ENCODE measurements at regions not wholly inside any gene's neighbourhood (a gene's known extent, or its start where the extent isn't known, plus 50 kb on each side); places are given as distances from the start of the nearest gene placed in this dataset.
"Not testable (repeated sequence)": the region's sequence is repeated elsewhere in the genome, so short reads cannot be mapped to it uniquely, and the experiment has no call there.

GRCh38 chr6:98382246-98382645 lies 452.1 kb upstream of the POU3F2 start:
- no peak for DNase-seq (ENCODE audit: low read depth)
- no peak for TF ChIP-seq CTCF (conservative IDR thresholded peaks at IDR 0.05; ENCODE audit: low read depth, low read length)
- no peak overlapping the region for H3K4me3 ChIP-seq (ENCODE audit: low read depth, low read length)

- no peak for TF ChIP-seq CTCF (conservative IDR thresholded peaks at IDR 0.05; ENCODE audit: low read depth, low read length)
- no peak overlapping the region for H3K4me3 ChIP-seq (ENCODE audit: low read depth, low read length)
- DNase-seq (ENCODE audit: low read depth): no peak
Observed at GRCh38 chr6:98384334-98384733, 450.0 kb upstream of the POU3F2 start.

- no peak for TF ChIP-seq CTCF (conservative IDR thresholded peaks at IDR 0.05; ENCODE audit: low read depth, low read length)
- no peak overlapping the region for H3K4me3 ChIP-seq (ENCODE audit: low read depth, low read length)
- no peak for DNase-seq (ENCODE audit: low read depth)
Observed at GRCh38 chr6:98384801-98385200, 449.6 kb upstream of the POU3F2 start.

GRCh38 chr6:98395610-98396166 lies 438.7 kb upstream of the POU3F2 start:
- no peak for DNase-seq (ENCODE audit: low read depth)
- no peak for TF ChIP-seq CTCF (conservative IDR thresholded peaks at IDR 0.05; ENCODE audit: low read depth, low read length)
- no peak overlapping the region for H3K4me3 ChIP-seq (ENCODE audit: low read depth, low read length)

- no peak for DNase-seq (ENCODE audit: low read depth)
- no peak overlapping the region for H3K4me3 ChIP-seq (ENCODE audit: low read depth, low read length)
- TF ChIP-seq CTCF (conservative IDR thresholded peaks at IDR 0.05; ENCODE audit: low read depth, low read length): no peak
Observed at GRCh38 chr6:98416027-98416426, 418.3 kb upstream of the POU3F2 start.

- not testable (repeated sequence) for H3K4me3 ChIP-seq (ENCODE audit: low read depth, low read length); DNase-seq (ENCODE audit: low read depth)
Observed at GRCh38 chr6:98416497-98417158, 417.7 kb upstream of the POU3F2 start.

GRCh38 chr6:98433325-98434056 lies 400.9 kb upstream of the POU3F2 start:
- no peak for TF ChIP-seq CTCF (conservative IDR thresholded peaks at IDR 0.05; ENCODE audit: low read depth, low read length)
- H3K4me3 ChIP-seq (ENCODE audit: low read depth, low read length): no peak overlapping the region
- no peak for DNase-seq (ENCODE audit: low read depth)

Data from choroid plexus epithelial cell (primary cell).